ENCODE measurements at regions not wholly inside any gene's neighbourhood (a gene's known extent, or its start where the extent isn't known, plus 50 kb on each side); places are given as distances from the start of the nearest gene placed in this dataset.
A peak's percentile ranks its signal among the peaks of the same experiment; 100 is the strongest.

DNA sequence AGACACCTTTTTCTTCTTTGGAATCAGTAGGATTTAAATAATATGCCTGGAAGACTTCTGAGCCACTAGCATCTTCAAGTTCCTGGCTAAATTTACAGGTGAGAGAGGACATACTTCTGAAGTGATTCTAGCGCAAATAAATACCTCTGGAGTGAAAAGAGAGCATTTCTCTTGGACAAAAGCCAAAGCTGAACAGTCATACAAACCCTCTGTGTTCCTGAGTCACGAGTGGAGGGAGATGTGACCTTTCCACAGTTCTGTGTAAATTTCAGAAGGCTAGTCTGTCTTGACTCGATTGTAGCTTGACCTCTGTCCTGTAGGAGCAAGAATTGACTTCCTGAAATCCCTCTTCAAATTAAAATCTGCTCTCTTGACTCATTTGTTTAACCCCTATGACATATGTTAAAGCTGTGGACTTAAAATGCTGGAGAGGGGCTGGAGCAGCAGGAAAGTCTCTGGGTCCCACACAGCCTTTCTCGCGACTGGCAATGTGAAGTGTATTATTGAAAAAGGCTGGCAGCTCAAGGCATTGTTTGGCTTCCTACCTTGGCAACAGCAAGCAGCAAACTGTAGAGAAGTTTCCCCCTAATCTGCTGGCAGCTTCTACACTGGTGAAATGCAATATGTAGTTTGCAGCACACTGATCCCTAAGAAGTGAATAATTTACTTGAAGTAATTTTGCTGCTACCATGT lies 79.6 kb upstream of the GCFC2 start:
- H3K18ac ChIP-seq (ENCODE audit: low read length) = no peak overlapping the region
- no peak overlapping the region for H4K5ac ChIP-seq (ENCODE audit: low read length)
- H3K4me2 ChIP-seq (ENCODE audit: low read length) = no peak overlapping the region
- no peak overlapping the region for H2BK120ac ChIP-seq (ENCODE audit: low read depth, low read length)
- no peak overlapping the region for H3K9ac ChIP-seq (ENCODE audit: low read length)
- H2AK5ac ChIP-seq (ENCODE audit: low read length) = no peak overlapping the region
- DNase-seq = no peak
- H2BK15ac ChIP-seq (replicated peaks; ENCODE audit: low read depth) = no peak overlapping the region
- no peaks in the 10 kb centered on the region for H3K79me2 ChIP-seq (ENCODE audit: control insufficient read depth, insufficient read depth, low read length)
- no peak overlapping the region for H4K8ac ChIP-seq (ENCODE audit: low read depth, low read length)
- no peak overlapping the region for H2BK5ac ChIP-seq (ENCODE audit: low read length)
- no peak overlapping the region for H3K23ac ChIP-seq (ENCODE audit: low read length)
- no peak overlapping the region for H3K4ac ChIP-seq (ENCODE audit: low read depth, low read length)
- no peak overlapping the region for H3K56ac ChIP-seq (ENCODE audit: low read length)
- H3K27me3 ChIP-seq (ENCODE audit: insufficient read depth, low read length, poor library complexity) = no peaks in the 10 kb centered on the region
- WGBS (ENCODE audit: extremely low coverage, insufficient coverage, low lambda C conversion rate) = no CpG with 5 or more reads among the region's 5 CpGs
- H3K27ac ChIP-seq (ENCODE audit: low read depth, low read length) = no peak overlapping the region
- no peaks in the 10 kb centered on the region for H3K79me1 ChIP-seq (ENCODE audit: low read length)
- no peak overlapping the region for H3K4me3 ChIP-seq (ENCODE audit: low read length)
- H3K4me1 ChIP-seq (ENCODE audit: control insufficient read depth, low read depth, low read length) = no peaks in the 10 kb centered on the region
- no peaks in the 10 kb centered on the region for H3K36me3 ChIP-seq (ENCODE audit: control insufficient read depth, insufficient read depth, low read length)

DNA sequence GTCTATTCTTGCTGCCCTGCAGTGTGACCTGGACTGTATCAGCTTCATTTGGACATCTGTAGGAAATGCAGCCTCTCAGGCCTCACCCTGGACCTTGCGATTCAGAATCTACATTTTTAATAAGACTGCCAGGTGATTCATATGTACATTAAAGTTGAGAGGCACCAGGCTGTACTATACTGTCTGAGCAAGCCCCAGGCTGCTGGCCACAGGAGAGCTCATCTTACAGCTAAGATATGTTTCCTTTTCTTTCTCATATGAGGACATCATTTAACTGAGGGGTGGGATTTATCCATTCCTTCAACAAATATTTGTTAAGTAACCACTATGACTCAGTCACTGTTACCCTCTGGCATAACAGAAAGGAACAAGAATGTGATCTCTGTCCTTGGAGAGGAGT lies 78.2 kb upstream of the GCFC2 start:
- H2BK15ac ChIP-seq (replicated peaks; ENCODE audit: low read depth) = no peak overlapping the region
- H3K23ac ChIP-seq (ENCODE audit: low read length) = no peak overlapping the region
- H3K9ac ChIP-seq (ENCODE audit: low read length) = no peak overlapping the region
- H2AK5ac ChIP-seq (ENCODE audit: low read length) = no peak overlapping the region
- no peak overlapping the region for H3K4me2 ChIP-seq (ENCODE audit: low read length)
- H3K27me3 ChIP-seq (ENCODE audit: insufficient read depth, low read length, poor library complexity) = no peaks in the 10 kb centered on the region
- H3K27ac ChIP-seq (ENCODE audit: low read depth, low read length) = no peak overlapping the region
- H2BK120ac ChIP-seq (ENCODE audit: low read depth, low read length) = no peak overlapping the region
- H2BK5ac ChIP-seq (ENCODE audit: low read length) = no peak overlapping the region
- no peak overlapping the region for H4K8ac ChIP-seq (ENCODE audit: low read depth, low read length)
- no peaks in the 10 kb centered on the region for H3K4me1 ChIP-seq (ENCODE audit: control insufficient read depth, low read depth, low read length)
- no peak for DNase-seq
- H3K36me3 ChIP-seq (ENCODE audit: control insufficient read depth, insufficient read depth, low read length) = no peaks in the 10 kb centered on the region
- no peak overlapping the region for H3K18ac ChIP-seq (ENCODE audit: low read length)
- no peak overlapping the region for H3K4ac ChIP-seq (ENCODE audit: low read depth, low read length)
- WGBS (ENCODE audit: extremely low coverage, insufficient coverage, low lambda C conversion rate) = no CpG with 5 or more reads among the region's 1 CpG
- no peak overlapping the region for H3K4me3 ChIP-seq (ENCODE audit: low read length)
- H3K79me2 ChIP-seq (ENCODE audit: control insufficient read depth, insufficient read depth, low read length) = no peaks in the 10 kb centered on the region
- no peaks in the 10 kb centered on the region for H3K79me1 ChIP-seq (ENCODE audit: low read length)
- H4K5ac ChIP-seq (ENCODE audit: low read length) = no peak overlapping the region
- no peak overlapping the region for H3K56ac ChIP-seq (ENCODE audit: low read length)

DNA sequence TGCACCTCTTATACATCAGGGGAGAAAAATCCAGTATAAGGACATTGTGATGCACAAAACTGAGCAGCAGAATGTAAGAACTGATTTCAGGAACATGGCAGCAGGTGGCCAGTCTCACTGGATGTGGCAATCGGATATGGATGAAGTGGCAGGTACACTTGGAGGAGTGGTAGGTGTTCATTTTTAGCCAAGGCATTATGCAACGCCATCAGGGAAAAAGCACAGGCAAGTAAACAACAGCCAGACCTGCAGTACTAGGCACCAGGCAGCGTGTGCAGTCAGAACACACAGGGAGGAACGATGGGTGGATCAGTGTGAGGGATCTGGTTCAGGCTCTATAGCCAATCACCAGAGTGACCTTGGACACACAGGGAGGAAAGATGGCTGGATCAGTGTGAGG lies 77.4 kb upstream of the GCFC2 start:
- H3K36me3 ChIP-seq (ENCODE audit: control insufficient read depth, insufficient read depth, low read length) = no peaks in the 10 kb centered on the region
- H3K79me2 ChIP-seq (ENCODE audit: control insufficient read depth, insufficient read depth, low read length) = no peaks in the 10 kb centered on the region
- no CpG with 5 or more reads among the region's 4 CpGs for WGBS (ENCODE audit: extremely low coverage, insufficient coverage, low lambda C conversion rate)
- no peaks in the 10 kb centered on the region for H3K4me1 ChIP-seq (ENCODE audit: control insufficient read depth, low read depth, low read length)
- H3K79me1 ChIP-seq (ENCODE audit: low read length) = no peaks in the 10 kb centered on the region
- no peak overlapping the region for H3K4me3 ChIP-seq (ENCODE audit: low read length)
- H3K27ac ChIP-seq (ENCODE audit: low read depth, low read length) = no peak overlapping the region
- no peak overlapping the region for H3K56ac ChIP-seq (ENCODE audit: low read length)
- no peak overlapping the region for H2BK15ac ChIP-seq (replicated peaks; ENCODE audit: low read depth)
- H3K4ac ChIP-seq (ENCODE audit: low read depth, low read length) = no peak overlapping the region
- no peak overlapping the region for H4K8ac ChIP-seq (ENCODE audit: low read depth, low read length)
- no peak overlapping the region for H3K18ac ChIP-seq (ENCODE audit: low read length)
- no peak for DNase-seq
- H3K27me3 ChIP-seq (ENCODE audit: insufficient read depth, low read length, poor library complexity) = no peaks in the 10 kb centered on the region
- no peak overlapping the region for H3K4me2 ChIP-seq (ENCODE audit: low read length)
- H2BK5ac ChIP-seq (ENCODE audit: low read length) = no peak overlapping the region
- H2BK120ac ChIP-seq (ENCODE audit: low read depth, low read length) = no peak overlapping the region
- H4K5ac ChIP-seq (ENCODE audit: low read length) = no peak overlapping the region
- no peak overlapping the region for H3K9ac ChIP-seq (ENCODE audit: low read length)
- peak overlapping the region; percentile 14 for H2AK5ac ChIP-seq (ENCODE audit: low read length)
- H3K23ac ChIP-seq (ENCODE audit: low read length) = no peak overlapping the region

DNA sequence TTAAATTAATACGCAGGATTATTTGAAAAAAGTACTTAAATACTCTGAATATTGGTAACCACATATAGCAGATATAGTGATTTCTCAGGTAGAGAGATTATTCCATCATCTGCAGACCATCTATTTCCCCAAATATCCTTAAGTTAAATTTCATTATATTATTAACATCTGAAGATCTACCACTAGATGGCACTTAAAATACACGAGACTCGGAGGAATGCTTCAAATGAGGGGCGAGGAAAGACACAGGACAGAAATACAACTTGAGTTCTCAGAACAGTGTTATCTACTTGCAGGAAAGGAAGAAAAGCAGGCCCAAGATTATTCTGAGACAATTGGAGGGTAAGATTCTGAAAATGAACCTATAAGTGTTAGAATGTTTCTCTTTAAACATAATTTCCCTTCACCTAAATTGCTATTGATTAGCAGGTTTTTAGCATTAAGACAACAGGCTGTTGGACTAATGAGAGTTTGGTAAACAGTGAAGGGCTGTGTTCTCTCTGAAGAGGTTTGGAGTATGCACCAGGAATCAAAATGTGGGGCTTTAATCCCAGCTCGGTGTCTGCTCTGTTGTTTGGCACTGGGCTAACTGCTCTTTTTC lies 76.9 kb upstream of the GCFC2 start:
- H4K5ac ChIP-seq (ENCODE audit: low read length) = no peak overlapping the region
- H3K79me1 ChIP-seq (ENCODE audit: low read length) = no peaks in the 10 kb centered on the region
- WGBS (ENCODE audit: extremely low coverage, insufficient coverage, low lambda C conversion rate) = no CpG with 5 or more reads among the region's 5 CpGs
- H2BK120ac ChIP-seq (ENCODE audit: low read depth, low read length) = no peak overlapping the region
- no peak overlapping the region for H3K4ac ChIP-seq (ENCODE audit: low read depth, low read length)
- peak; percentile 65 for DNase-seq
- no peak overlapping the region for H3K23ac ChIP-seq (ENCODE audit: low read length)
- no peak overlapping the region for H2AK5ac ChIP-seq (ENCODE audit: low read length)
- H3K4me3 ChIP-seq (ENCODE audit: low read length) = no peak overlapping the region
- H3K27me3 ChIP-seq (ENCODE audit: insufficient read depth, low read length, poor library complexity) = no peaks in the 10 kb centered on the region
- H2BK5ac ChIP-seq (ENCODE audit: low read length) = no peak overlapping the region
- H3K56ac ChIP-seq (ENCODE audit: low read length) = no peak overlapping the region
- no peak overlapping the region for H3K18ac ChIP-seq (ENCODE audit: low read length)
- H3K4me1 ChIP-seq (ENCODE audit: control insufficient read depth, low read depth, low read length) = no peaks in the 10 kb centered on the region
- H3K4me2 ChIP-seq (ENCODE audit: low read length) = no peak overlapping the region
- no peaks in the 10 kb centered on the region for H3K36me3 ChIP-seq (ENCODE audit: control insufficient read depth, insufficient read depth, low read length)
- H3K27ac ChIP-seq (ENCODE audit: low read depth, low read length) = no peak overlapping the region
- H4K8ac ChIP-seq (ENCODE audit: low read depth, low read length) = no peak overlapping the region
- no peak overlapping the region for H3K9ac ChIP-seq (ENCODE audit: low read length)
- H2BK15ac ChIP-seq (replicated peaks; ENCODE audit: low read depth) = no peak overlapping the region
- H3K79me2 ChIP-seq (ENCODE audit: control insufficient read depth, insufficient read depth, low read length) = no peaks in the 10 kb centered on the region

DNA sequence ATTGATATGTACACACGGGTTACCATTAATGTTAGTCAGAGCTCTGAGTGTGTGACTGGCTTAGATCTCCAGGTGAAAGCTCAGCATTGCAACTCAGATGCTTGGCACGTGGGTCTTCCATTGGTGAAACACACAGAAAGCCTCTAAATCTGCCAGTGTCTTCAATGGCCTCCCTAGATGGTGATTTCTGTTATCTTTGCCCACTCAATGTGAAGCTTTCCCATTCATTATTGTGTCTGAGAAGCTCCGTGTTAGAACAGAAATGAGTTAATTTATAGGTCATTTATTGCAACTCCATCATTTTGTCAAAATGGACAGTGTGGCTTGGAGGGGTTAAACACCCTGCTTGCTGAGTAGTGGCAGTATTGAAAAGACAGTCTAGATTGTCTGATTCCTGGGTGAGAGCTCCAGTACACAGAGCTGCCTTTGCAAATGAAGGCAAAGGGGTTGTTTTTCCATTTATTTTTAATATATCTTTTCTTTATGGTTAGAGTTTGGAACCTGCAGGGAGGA lies 64.7 kb upstream of the GCFC2 start:
- Histone ChIP-seq H3K79me2 (ENCODE audit: control insufficient read depth, insufficient read depth, low read length) (no peaks in the 10 kb centered on the region), H3K4me2 (ENCODE audit: low read length) (no peak overlapping the region), H2BK5ac (ENCODE audit: low read length) (no peak overlapping the region), H3K18ac (ENCODE audit: low read length) (no peak overlapping the region), H3K4me3 (ENCODE audit: low read length) (no peak overlapping the region), H2BK15ac (replicated peaks; ENCODE audit: low read depth) (no peak overlapping the region), H4K5ac (ENCODE audit: low read length) (no peak overlapping the region), H3K4ac (ENCODE audit: low read depth, low read length) (no peak overlapping the region), H2AK5ac (ENCODE audit: low read length) (no peak overlapping the region), H3K23ac (ENCODE audit: low read length) (no peak overlapping the region), H3K27ac (ENCODE audit: low read depth, low read length) (no peak overlapping the region), H3K56ac (ENCODE audit: low read length) (no peak overlapping the region), H3K79me1 (ENCODE audit: low read length) (no peaks in the 10 kb centered on the region), H3K36me3 (ENCODE audit: control insufficient read depth, insufficient read depth, low read length) (no peaks in the 10 kb centered on the region), H2BK120ac (ENCODE audit: low read depth, low read length) (no peak overlapping the region), H3K9ac (ENCODE audit: low read length) (no peak overlapping the region), H3K4me1 (ENCODE audit: control insufficient read depth, low read depth, low read length) (no peaks in the 10 kb centered on the region), H3K27me3 (ENCODE audit: insufficient read depth, low read length, poor library complexity) (no peaks in the 10 kb centered on the region), H4K8ac (ENCODE audit: low read depth, low read length) (no peak overlapping the region)
- DNase-seq = no peak
- no CpG with 5 or more reads among the region's 3 CpGs for WGBS (ENCODE audit: extremely low coverage, insufficient coverage, low lambda C conversion rate)

Measured in mesendoderm (in vitro differentiated cells).